HFFc6 (cell line): ENCODE measurements at regions not wholly inside any gene's neighbourhood (a gene's known extent, or its start where the extent isn't known, plus 50 kb on each side); places are given as distances from the start of the nearest gene placed in this dataset.

Experiments
- DNase-seq: peaks from one replicate; pipeline ENCODE4 v3.0.0-alpha.2; 2018
- H3K27ac Mint-ChIP-seq: 2 replicates; pipeline ENCODE4 v1.8.0; 2020; ENCODE audit warnings: mild to moderate bottlenecking, mixed read lengths
- H3K27me3 Mint-ChIP-seq: 2 replicates; pipeline ENCODE4 v1.8.0; 2021; ENCODE audit warnings: mild to moderate bottlenecking, moderate library complexity, mixed read lengths; ENCODE audit not compliant: insufficient read depth
- H3K36me3 Mint-ChIP-seq: 2 replicates; pipeline ENCODE4 v1.8.0; 2021; ENCODE audit warnings: low read depth, mixed read lengths
- H3K4me1 Mint-ChIP-seq: 2 replicates; pipeline ENCODE4 v1.8.0; 2020; ENCODE audit warnings: low read depth, mixed read lengths
- H3K4me3 Mint-ChIP-seq: 2 replicates; pipeline ENCODE4 v1.8.0; 2020; ENCODE audit warnings: mild to moderate bottlenecking, moderate library complexity, mixed read lengths
- H3K9me3 Mint-ChIP-seq: 2 replicates; pipeline ENCODE4 v1.8.0; 2020; ENCODE audit warnings: mild to moderate bottlenecking, mixed read lengths
- TF ChIP-seq, protein P1 (sequence below): fragments of 200-600 bp; sonication (generic); IDR thresholded peaks from 2 replicates; pipeline ENCODE4 v1.5.0; 2021; ENCODE audit warnings: antibody characterized with exemption, mild to moderate bottlenecking

DNA sequence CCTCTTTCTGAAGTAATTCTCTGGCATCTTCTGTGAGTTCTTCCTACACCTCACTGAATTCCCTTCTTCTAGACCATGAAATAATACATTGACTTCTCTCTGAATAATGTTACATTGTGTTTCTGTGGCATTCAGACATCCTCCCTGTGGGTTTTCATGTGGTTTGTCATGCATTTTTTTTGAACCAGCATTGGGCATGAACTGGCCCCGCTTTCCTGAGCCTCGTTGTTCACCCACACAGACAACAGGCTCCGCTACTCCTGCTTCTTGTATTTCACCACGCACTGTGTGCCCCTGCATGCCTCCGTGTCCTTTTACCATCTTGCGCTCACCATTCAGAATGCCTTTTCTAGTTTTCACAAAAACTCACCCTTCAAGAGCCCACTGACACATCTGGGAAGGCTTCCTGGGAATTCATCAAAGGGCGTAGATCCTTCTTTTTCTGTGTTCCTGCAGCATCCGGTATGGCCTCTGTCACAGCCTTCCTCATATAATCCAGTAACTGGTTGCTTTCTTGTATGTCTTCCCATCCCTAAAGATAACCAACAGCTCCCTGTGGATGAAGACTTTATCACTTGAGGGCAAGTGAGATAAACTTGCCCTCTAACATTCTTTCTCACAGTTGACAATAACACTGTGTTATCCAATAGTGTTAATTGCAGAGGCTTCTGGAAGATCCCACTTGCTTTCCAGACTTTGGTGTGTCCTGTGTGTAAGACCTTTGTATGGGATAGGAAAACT is 51.5 kb upstream of the ADAMTSL1 start:
- peaks cover 4% of the 10 kb centered on the region for H3K27me3 Mint-ChIP-seq
- no peak for DNase-seq

DNA sequence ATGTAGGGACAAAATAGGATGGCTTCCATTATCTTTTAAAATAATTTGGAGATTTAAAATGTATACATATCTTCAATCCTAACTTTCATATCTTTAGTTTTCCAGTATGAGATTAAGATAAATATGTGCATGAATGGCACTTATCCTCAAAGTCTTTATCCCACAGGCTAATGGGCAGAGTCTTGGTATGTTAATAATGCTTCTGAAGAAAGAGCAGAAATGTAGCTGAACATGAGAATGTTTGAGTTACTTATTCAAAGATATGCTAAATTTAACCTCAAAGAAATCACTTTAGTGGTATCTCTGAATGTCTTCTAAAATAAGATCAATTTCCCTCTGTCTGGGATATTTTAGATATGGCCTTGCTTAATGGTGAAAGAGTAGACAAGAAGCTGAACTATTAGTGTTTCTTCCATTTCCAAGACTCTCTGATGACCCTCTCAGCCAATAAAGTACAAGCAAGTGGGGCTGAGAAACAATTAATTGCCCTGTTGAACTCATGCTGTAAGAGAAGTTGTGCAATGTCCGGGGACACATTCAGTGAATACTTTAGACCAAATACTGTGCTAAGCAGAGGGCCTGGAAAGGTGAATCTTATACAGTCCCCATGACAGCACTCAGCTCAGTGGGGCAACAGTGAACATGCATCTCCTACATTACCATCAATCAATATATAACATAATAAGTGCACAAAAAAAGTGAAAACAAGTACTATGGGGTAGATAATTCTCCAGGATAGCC is 50.0 kb upstream of the ADAMTSL1 start:
- Mint-ChIP-seq H3K27ac (no peak overlapping the region), H3K4me3 (no peak overlapping the region), H3K27me3 (peaks cover 4% of the 10 kb centered on the region), H3K4me1 (peaks cover 32% of the 10 kb centered on the region), H3K36me3 (no peaks in the 10 kb centered on the region), H3K9me3 (no peaks in the 10 kb centered on the region)
- TF ChIP-seq, protein P1, sequence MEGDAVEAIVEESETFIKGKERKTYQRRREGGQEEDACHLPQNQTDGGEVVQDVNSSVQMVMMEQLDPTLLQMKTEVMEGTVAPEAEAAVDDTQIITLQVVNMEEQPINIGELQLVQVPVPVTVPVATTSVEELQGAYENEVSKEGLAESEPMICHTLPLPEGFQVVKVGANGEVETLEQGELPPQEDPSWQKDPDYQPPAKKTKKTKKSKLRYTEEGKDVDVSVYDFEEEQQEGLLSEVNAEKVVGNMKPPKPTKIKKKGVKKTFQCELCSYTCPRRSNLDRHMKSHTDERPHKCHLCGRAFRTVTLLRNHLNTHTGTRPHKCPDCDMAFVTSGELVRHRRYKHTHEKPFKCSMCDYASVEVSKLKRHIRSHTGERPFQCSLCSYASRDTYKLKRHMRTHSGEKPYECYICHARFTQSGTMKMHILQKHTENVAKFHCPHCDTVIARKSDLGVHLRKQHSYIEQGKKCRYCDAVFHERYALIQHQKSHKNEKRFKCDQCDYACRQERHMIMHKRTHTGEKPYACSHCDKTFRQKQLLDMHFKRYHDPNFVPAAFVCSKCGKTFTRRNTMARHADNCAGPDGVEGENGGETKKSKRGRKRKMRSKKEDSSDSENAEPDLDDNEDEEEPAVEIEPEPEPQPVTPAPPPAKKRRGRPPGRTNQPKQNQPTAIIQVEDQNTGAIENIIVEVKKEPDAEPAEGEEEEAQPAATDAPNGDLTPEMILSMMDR: no peak
- DNase-seq: no peak

More for the DNA sequence above, 51.5 kb upstream of the ADAMTSL1 start:
- no peak overlapping the region for H3K4me3 Mint-ChIP-seq
- H3K4me1 Mint-ChIP-seq: peaks cover 17% of the 10 kb centered on the region
- H3K27ac Mint-ChIP-seq: no peak overlapping the region
- no peaks in the 10 kb centered on the region for H3K36me3 Mint-ChIP-seq
- TF ChIP-seq, protein P1: no peak
- no peaks in the 10 kb centered on the region for H3K9me3 Mint-ChIP-seq
